EH (cell line): ENCODE measurements at regions not wholly inside any gene's neighbourhood (a gene's known extent, or its start where the extent isn't known, plus 50 kb on each side); places are given as distances from the start of the nearest gene placed in this dataset.
A peak's percentile ranks its signal among the peaks of the same experiment; 100 is the strongest.

Experiments
- DNase-seq: peaks from one replicate; pipeline ENCODE4 v3.0.0-alpha.2; 2015; ENCODE audit warnings: low read depth

- no peak for DNase-seq
These were observed 50.6 kb upstream of the L3MBTL4 start for GRCh38 chr18:6465281-6465680.

GRCh38 chr18:6476190-6476589, 61.5 kb upstream of the L3MBTL4 start:
- no peak for DNase-seq

GRCh38 chr18:6476880-6477279, 62.2 kb upstream of the L3MBTL4 start:
- no peak for DNase-seq

GRCh38 chr18:6478121-6478520, 63.4 kb upstream of the L3MBTL4 start:
- no peak for DNase-seq

- DNase-seq: no peak
These were observed 65.0 kb upstream of the L3MBTL4 start for GRCh38 chr18:6479699-6480098.

GRCh38 chr18:6482198-6482977, 67.7 kb upstream of the L3MBTL4 start:
- peak; percentile 50 for DNase-seq

- DNase-seq: no peak
These were observed 69.9 kb upstream of the L3MBTL4 start for GRCh38 chr18:6484659-6485058.

- DNase-seq: no peak
These were observed 71.6 kb upstream of the L3MBTL4 start for GRCh38 chr18:6486313-6486712.

- DNase-seq: no peak
These were observed 72.2 kb upstream of the L3MBTL4 start for GRCh38 chr18:6486764-6487426.

- DNase-seq: no peak
These were observed 73.3 kb upstream of the L3MBTL4 start for GRCh38 chr18:6487968-6488367.

- DNase-seq: no peak
These were observed 74.2 kb upstream of the L3MBTL4 start for GRCh38 chr18:6488956-6489355.

GRCh38 chr18:6489977-6490376, 75.3 kb upstream of the L3MBTL4 start:
- DNase-seq: no peak

GRCh38 chr18:6493194-6493593, 78.5 kb upstream of the L3MBTL4 start:
- no peak for DNase-seq

- no peak for DNase-seq
These were observed 80.8 kb upstream of the L3MBTL4 start for GRCh38 chr18:6495536-6495935.

- DNase-seq: no peak
These were observed 82.8 kb upstream of the L3MBTL4 start for GRCh38 chr18:6497543-6497942.

- no peak for DNase-seq
These were observed 83.7 kb upstream of the L3MBTL4 start for GRCh38 chr18:6498289-6498856.

GRCh38 chr18:6504605-6505497, 90.1 kb upstream of the L3MBTL4 start:
- no peak for DNase-seq

GRCh38 chr18:6505498-6505875, 90.8 kb upstream of the L3MBTL4 start:
- no peak for DNase-seq

- no peak for DNase-seq
These were observed 94.7 kb upstream of the L3MBTL4 start for GRCh38 chr18:6509417-6509816.

GRCh38 chr18:6509832-6510231, 95.1 kb upstream of the L3MBTL4 start:
- DNase-seq: peak; percentile 39

GRCh38 chr18:6520901-6521300, 106.2 kb upstream of the L3MBTL4 start:
- DNase-seq: no peak

GRCh38 chr18:6521803-6522418, 107.2 kb upstream of the L3MBTL4 start:
- DNase-seq: peak; percentile 48
